ENCODE measurements at regions not wholly inside any gene's neighbourhood (a gene's known extent, or its start where the extent isn't known, plus 50 kb on each side); places are given as distances from the start of the nearest gene placed in this dataset.

DNA sequence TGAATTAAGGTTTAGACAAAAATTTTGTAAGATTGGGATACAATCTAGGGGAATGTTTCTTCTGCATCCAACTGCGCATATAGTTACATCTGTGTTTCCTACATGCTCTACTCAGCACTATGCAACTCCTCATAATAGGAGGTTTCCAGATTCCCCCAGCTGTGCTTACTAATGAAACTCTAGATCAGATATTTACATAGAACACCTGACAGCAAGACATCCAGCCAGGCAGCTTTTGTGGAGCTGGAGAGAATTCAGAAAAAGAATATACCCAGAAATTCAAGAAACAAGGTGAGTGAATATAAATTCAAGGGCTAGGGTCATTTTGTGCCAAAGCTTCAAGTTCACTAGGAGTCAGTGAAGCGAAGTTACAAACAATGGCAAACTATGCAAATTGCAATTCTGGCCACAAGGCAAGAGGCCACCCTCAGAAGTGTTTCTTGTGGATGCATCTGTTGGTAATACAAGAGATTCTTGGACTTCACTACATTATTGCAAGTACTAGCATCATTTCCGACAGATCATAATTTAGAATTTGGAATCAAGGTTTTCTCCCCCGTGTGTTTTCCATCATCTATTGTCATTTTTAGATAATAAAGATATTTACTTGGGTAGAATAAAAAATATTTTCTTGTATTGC, 341.2 kb upstream of the NAV3 start:
- no peak for DNase-seq

DNA sequence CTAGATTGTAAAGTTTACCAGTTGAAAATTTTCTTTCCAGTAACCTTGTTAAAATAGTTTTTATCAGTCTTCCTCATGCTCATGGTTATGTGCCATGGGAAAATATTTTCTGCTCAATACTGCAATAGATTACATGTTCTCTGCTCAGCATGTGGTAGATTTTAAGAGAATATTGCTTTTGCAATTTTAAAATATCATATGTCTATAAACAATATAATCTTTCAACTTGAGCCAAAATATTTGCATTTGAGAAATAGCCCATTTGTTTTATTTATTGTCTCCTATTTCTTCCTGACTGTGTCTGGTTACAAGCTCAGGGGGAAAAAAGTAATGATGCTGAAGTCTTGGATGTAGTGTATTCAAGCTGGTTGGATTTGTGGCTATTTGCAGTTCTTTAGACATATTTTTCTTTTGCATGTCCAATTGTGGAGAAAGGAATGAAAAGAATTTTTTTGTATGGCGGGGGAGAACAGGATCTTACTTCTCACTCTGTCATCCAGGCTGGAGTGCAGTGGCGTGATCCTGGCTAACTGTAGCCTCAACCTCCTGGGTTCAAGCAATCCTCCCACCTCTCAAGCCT, 342.6 kb upstream of the NAV3 start:
- no peak for DNase-seq

DNA sequence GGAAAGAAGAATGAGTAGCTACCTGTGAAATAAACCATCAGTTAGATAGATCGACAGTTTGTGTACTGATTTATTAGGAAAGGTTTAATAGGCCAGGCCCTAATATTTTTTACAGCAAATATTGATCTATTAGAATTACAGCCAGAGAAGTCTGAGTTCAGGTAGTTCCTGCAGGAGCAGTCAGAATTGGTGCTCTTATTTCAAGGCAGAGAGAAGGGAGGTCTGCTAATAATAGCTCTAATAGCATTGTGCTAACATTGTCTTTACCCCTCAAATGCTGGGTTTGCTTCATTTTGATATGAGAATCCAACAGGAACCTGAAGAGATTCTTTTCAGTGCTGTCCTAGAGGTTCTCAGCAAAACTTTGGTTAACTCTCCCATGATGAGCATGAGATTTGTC, 343.8 kb upstream of the NAV3 start:
- DNase-seq, result no peak

DNA sequence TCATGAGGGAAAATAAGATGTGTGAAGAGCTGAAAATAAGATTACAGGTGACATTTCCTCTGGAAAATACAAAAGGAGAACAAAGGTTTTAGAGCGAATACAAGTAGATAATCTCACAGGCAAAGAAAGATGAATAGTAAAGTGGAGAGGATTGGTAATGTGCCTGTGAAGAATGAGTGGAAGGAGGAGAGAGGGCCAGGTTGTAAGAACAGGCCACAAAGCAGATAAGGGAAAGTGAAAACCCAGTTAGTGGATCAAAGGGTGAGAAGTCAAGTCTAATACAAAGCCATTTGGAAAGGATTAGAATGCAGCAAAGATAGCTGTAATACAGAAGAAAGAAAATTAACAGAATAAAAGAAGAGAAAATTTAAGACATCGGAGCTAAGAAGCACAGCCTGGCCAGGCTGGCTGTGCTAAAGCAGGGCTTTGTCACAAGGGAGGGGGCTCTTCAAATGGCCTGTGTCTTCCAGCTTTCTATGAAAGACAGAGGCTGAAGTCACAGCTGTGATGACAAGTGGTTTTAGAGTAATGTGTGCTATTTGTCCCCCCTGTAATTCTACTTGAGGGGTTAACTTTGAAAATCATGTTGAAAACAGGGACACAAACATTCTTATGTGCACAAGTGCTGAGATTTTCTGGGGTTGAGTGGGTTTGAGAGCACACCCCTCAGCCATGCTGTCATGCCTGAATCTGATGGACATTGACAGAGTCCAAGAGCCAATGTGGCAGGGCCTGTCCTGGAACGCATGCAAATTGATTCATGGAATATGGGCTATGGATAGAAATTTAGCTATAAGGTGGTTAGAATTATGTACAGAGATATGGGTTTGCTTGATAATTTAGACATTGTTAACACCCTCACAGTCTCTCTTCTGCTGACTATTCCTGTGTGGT, 344.5 kb upstream of the NAV3 start:
- DNase-seq, result no peak

DNA sequence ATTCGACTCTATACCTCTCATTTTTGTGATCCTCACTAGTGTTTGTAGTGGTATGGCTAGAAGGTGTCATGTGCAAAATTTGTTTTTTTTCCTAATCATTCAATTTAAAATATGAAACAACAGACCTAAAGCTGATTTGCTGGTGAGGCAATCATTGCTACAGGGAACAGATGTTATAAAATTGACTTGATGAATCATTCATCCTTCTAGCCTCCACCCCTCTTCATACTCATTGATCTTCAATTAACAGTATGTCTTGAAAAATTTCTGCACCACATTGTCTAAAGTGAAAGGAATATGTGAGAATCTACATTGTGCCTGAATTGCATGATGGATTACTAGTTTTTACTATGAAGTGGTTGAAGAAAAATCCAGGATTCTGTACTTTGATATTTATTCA, 349.0 kb upstream of the NAV3 start:
- no peak for DNase-seq

DNA sequence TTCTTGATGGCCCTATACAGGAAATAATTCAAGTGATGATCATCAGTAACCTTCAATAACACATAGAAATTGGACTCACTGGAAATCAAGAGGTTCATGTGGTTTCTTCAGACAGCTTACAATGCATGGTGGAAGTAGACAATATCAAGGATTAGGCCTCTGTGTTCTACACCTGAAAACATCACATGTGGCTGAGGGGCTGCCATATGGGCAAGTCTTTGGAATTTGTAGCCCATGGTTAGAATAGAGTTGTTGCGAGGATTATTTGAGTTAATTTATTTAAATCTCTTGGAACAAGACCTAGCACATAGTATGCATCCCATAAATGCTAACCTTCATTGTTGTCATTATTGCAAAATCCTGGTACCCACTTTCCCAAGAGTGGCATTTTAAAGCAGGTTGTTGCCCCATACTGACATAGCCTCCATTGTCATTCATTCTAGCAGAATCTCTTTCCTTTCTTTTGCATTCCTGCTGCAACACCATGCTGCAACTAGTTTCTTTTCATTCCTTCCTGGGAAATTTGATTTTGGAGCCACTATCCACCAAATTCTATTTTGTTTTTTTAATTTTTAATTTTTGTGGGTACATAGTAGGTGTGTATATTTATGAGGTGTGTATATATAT, 352.7 kb upstream of the NAV3 start:
- DNase-seq, result no peak

DNA sequence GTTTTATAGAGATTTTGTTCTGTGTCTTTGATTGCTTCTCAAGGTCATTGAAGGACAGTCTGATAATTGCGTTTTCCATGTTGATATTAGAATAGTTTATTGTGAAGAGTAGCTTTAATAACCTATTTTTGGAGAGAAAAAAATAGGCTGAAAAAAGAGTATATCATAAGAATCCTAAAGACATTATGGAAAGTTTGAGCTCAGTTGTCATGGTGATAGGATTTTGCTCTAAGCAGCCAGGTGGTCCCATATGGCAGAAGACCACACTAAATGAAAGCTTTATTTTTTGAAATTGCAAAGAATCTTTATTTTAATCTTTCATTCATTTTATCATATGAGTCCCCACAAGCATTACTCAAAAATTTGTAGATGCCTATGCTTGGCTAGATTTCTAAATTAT, 358.9 kb upstream of the NAV3 start:
- DNase-seq, result no peak

DNA sequence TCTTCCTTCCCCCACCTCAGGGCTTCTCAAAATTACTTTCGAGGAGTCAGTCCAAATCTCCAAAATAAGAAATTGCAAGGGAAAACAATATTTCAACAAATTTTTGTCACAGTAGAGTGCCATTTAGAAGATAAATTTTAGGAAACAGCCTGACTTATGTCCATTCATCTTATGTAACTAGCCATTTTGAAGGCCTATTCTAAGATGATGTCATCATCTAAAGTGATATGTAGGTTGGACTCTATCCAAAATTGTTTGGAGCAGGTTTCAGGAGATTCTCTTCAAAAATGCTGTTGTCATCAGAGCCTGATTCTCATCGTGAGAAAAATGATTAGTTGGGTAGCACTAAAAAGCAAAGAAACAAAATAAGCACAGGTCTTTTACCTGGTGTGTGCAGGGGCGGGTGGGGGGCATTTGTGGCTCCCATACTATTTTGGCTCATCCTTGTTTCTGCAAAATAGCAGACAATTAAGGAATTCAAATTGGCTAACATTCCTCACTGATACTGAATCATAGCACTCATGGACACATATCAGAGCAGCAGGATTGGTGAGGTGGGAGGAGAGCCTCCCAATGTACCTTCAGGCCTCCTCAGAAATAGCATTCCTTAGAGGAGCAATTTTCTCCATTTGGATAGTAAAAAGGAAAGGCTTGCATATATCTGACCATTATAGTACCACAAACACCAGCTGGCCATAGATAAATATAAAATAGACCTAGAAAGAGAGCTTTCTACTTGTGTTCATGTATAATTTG, 360.9 kb upstream of the NAV3 start:
- no peak for DNase-seq

DNA sequence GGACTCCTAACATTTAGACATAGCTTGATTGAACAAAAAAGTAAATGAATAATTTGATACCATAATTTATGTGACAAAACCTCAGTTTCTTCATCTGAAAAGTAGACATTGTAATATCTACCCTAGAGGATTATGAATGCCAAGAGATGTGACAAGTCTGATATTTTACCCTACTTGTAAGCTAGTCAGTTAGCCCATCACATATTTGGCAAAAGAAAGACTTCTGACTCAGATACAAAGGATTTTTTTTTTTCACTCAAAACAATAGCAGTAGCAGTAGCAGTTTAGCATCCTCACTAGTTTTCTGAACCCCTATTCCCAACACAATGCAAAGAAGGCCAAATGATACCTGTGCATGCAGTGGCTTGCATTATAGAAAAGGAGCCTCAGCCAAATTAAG, 377.3 kb upstream of the E2F7 start:
- no peak for DNase-seq

DNA sequence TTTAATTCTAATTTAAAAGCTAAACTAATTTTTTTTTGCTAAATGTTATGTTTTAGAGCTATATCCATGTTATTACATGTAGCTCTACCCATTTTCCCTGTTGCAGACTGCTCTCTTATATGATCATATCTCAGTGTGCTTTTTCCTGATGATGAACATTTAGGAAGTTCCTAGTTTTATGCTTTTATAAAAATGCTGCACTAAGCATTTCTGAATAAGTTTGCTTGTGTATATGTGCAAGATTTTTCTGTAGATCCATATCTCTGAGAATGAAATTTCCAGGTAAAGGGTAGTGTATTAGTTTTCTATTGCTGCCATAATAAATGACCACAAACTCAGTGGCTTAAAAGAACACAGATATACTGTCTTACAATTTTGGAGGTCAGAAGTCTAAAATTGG, 374.4 kb upstream of the E2F7 start:
- no peak for DNase-seq

DNA sequence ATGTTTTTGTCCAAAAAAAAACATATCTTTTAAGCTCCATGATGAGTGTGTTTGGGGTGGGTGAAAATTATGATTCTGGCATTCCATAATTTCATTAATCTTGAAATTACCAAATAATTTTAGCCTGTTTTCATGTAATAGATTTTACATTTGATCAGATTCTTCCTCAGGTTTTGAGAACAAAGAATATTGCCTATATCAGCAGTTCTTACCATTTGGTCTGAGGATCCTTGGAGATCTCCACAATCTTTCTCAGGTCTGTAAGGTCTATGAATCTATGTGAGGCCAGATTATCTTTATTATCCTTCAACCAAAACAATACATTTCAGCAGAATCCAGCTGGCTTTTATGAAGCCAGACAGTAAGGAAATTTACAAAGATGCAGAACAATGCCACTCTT, 373.3 kb upstream of the E2F7 start:
- DNase-seq, result no peak

DNA sequence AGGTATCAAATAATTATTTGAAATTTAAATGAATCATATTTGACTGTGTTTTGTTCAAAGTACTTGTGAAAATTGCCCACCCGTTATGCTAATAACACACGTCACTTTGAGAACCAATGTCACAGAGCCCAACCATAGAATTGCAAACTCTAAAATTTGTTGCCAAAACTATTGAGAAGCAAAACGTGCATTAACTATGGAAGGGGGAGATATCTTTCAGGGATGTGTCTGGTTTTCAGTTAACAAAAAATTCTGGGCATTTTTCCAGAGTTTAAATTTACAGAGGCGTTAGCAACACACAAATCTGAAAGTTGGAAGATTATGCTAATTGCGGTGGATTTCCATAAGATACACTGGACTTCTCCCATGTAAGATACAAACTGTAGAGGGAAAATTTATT, 371.8 kb upstream of the E2F7 start:
- DNase-seq, result no peak

DNA sequence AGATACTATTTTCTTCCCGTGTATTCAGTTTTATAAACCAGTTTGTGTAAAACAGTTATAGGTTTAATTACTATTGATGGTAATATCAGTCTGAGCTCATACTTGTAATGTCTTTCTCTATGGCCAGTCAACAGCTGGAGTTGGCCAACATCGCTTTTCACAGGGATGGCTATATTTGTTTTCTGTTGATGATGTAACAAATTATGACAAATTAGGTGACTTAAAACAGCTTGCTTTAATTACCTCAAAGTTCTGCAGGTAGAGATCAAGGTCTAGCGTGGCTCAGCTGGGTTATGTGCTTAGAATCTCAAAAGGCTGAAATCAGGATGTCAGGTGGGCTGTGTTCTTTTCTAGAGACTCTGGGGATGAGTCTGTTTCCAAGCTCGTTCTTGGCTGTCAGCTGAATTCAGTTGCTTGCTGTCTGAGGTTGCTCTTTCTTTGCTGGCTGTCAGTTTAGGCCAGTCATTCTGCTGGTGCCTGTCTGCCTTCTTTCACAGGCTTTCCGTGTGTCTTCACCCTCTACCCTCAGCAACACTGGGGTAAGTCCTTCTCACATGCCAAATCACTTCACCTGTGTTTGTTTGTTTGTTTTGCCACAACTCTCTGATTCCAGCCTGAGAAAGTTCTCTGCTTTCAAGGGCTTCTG, 370.2 kb upstream of the E2F7 start:
- no peak for DNase-seq

DNA sequence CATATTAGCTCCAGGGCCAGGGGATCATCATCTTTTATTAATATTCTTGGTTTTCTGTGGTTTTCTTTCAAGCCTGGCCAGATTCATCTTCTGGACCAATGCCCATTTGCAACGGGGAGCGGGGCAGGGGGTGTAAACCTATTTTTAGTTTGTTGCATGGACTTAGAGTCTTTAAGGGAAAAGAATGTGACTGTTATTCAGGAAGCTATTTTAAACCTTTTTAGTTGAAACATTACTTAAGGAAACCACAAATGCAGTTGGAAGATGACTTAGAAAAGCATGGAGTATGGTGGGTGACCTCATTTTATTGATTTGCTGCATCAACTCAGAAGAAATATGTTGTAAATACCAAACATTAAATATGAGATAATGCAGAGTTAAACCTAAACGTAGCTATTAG, 368.4 kb upstream of the E2F7 start:
- no peak for DNase-seq

DNA sequence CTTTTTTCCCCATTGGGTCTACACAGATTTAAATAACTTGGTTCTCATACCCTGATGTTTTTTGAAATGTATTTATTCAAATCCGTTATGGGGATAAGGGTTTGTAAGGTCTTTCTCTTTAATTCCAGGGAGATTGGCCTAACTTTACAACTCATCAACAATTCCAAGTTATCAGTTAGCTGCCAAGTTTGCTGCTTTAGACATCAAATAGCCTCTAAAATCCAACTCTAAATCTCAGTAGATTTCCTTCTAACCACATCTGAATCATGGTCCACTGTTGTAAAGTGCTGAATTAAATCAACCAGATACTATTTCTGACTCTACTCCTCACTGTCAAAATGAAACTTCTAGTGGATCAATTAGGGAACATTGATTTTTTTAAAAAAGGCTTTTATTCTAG, 364.1 kb upstream of the E2F7 start:
- no peak for DNase-seq

DNA sequence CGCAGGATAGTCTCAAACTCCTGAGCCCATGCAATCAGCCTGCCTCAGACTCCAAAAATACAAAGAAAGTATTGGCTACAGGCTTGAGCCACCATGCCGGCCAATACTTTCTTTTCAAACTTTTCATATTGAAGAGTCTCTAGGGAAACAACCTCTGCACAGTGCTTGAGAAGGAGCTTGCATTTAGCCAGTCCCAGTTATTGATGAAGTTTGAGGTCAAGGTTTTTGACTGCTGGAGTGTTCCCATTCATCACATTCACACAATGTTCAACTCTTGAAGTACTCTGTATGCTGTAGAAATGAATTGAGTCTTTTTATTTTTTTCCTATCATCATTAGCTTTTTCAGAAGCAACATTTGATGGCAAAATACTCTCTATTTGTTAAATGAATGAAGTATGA, 355.8 kb upstream of the E2F7 start:
- DNase-seq, result no peak

DNA sequence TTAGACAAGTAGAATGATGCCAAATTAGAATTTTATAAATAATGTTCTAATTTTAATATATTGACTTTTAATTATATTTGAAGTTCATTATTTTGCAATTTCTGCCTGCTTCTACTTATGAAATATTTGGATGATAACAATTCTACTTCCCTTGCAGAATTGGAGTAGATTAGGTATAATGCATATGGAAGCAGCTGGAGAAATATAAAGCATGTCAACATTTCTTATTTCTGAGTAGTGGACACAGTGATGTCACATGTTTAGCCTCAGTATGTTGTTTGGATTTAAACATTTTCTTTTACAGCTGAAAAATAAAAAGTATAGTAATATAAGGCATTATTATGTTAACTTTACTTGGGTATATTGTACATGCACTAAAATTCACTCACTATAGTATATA, 344.2 kb upstream of the E2F7 start:
- no peak for DNase-seq

DNA sequence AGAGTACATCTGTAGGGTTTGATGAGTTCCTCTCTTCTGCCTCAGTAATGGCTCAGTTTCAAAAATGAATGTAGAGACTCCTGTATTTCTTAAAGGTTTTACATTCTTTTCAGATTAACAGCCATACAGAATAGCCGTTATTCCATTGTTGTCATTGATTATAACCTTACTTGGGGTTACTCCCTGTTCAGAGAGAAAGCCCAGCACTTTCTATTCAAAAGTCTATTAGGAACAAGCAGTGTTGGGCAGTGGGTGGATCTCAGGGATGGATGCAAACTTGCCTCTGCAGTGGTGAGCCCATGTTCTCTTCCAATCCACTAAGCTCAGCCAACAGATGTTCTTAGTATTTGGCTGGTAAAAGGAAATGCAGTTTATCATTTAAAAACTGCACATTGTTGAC, 342.6 kb upstream of the E2F7 start:
- DNase-seq, result no peak

DNA sequence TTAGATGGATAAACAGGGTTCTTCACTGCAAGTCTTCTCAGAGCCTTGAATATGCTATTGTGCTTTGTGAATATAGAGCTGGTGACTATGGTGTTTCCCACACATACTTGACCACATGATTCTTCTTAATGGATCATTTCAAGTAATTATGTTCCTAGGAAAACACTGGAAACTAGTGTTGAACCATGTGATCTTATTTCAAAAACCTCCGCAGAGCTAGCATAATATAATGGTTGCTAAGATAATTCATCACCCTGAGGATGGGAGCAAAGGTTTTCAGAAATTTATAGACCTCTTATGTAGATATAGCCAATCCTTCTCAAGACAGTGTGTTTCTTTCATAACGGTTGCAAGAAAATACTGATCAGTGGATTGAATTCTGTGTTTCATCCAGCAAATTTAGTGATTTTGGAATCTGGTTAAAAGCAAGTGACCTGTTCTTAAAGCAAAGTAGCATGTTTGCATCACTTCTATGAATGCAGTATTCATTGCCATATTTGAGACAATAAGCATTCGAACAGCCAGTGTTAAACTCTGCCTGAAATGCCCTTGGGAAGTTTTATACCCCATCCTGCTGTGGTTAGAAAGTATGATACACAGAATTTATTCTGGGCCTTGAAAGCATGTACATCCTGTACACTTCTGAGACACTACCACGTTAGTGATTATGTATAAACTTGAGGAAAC, 341.0 kb upstream of the E2F7 start:
- DNase-seq, result no peak

DNA sequence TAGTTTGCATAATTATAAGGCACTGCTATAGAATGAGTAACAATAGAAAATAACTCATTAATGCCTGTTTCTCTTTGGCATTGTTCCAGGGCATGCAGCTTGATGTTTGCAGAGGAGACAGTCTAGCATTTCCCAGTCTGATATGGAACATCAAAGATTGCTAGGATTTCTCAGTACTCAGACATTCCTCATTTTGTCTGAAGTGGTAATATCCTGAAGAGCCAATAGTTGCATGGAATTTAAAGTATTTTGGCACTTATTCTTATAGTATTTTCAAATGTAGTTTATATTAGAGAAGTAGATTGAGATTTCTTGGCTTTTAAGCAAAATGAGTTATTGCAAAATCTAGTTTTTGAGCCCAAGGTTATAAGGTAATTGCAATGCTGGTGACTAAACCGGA, 337.3 kb upstream of the E2F7 start:
- DNase-seq, result no peak

DNA sequence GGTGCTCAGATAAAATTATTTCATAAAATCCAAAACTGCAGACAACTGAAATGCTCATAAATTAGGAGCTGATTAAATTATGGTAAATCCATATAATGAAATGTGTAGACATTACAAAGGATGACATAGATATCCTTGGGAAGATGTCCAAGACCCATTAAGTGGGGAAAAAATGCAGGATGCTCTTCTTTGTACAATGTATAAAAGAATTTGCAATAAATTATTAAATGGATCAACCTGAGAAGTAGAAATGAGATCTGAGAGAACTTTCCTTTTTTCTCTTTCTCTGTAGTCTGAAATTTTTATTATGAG, 336.4 kb upstream of the E2F7 start:
- no peak for DNase-seq

DNA sequence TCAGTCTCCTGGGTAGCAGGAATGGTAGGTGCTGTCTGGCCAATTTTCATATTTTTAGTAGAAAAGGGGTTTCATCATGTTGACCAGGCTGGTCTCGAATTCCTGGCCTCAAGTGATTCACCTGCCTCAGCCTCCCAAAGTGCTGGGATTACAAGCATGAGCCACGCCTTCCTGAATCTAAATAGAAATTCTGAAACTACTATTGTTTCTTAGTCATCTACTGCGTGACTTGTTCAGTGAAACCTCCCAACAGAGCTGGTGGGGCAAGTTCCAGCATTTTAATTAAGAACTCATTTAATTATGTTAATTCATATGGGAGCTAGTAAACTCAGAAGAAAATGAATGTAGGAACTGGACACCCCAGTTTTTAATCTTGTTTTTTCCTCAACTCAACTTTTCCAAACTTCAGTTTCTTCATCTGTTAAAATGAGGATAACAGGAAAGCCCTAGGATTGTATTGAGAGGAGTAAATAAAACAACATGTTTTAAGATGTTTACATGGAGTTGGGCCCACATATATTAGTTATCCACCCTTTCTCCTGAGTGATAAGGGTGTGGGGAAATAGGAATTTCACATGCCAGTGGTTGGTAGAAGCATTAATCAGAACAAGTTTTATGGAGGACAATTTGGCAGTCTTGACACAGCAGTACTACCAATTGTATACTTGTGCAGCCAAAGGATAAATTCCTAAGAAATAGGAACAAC, 335.8 kb upstream of the E2F7 start:
- no peak for DNase-seq
